ENCODE measurements at regions not wholly inside any gene's neighbourhood (a gene's known extent, or its start where the extent isn't known, plus 50 kb on each side); places are given as distances from the start of the nearest gene placed in this dataset.

- WGBS, 2 experiments: 91 to 95% methylated on average over 1 of the region's 1 CpG
- no peak overlapping the region for H3K4me3 ChIP-seq (ENCODE audit: insufficient read depth, low read depth, low read length)
Measured at GRCh38 chr2:173584000-173584399, 229.3 kb downstream of the CDCA7 start.

GRCh38 chr2:173584676-173585458 lies 230.2 kb downstream of the CDCA7 start:
- no peak overlapping the region for H3K4me3 ChIP-seq (ENCODE audit: insufficient read depth, low read depth, low read length)
- no peaks in the 10 kb centered on the region for H3K27me3 ChIP-seq (ENCODE audit: control insufficient read depth, insufficient read depth, low read length, poor library complexity, severe bottlenecking)
- 83 to 90% methylated on average over 4 of the region's 4 CpGs for WGBS, 2 experiments
- H3K27ac ChIP-seq (ENCODE audit: insufficient read depth, low read depth, low read length, poor library complexity, severe bottlenecking): no peak overlapping the region
- H3K36me3 ChIP-seq (ENCODE audit: control insufficient read depth, insufficient read depth, low read length): no peaks in the 10 kb centered on the region
- H3K4me1 ChIP-seq (ENCODE audit: control insufficient read depth, insufficient read depth, low read length): no peaks in the 10 kb centered on the region
- no peaks in the 10 kb centered on the region for H3K9me3 ChIP-seq (ENCODE audit: control insufficient read depth, low read length)

More at GRCh38 chr2:173584000-173584399, 229.3 kb downstream of the CDCA7 start:
- Histone ChIP-seq H3K36me3 (ENCODE audit: control insufficient read depth, insufficient read depth, low read length) (no peaks in the 10 kb centered on the region), H3K27ac (ENCODE audit: insufficient read depth, low read depth, low read length, poor library complexity, severe bottlenecking) (no peak overlapping the region), H3K27me3 (ENCODE audit: control insufficient read depth, insufficient read depth, low read length, poor library complexity, severe bottlenecking) (no peaks in the 10 kb centered on the region), H3K4me1 (ENCODE audit: control insufficient read depth, insufficient read depth, low read length) (no peaks in the 10 kb centered on the region), H3K9me3 (ENCODE audit: control insufficient read depth, low read length) (no peaks in the 10 kb centered on the region)

- Histone ChIP-seq H3K27ac (ENCODE audit: insufficient read depth, low read depth, low read length, poor library complexity, severe bottlenecking) (no peak overlapping the region), H3K4me3 (ENCODE audit: insufficient read depth, low read depth, low read length) (no peak overlapping the region), H3K27me3 (ENCODE audit: control insufficient read depth, insufficient read depth, low read length, poor library complexity, severe bottlenecking) (no peaks in the 10 kb centered on the region), H3K36me3 (ENCODE audit: control insufficient read depth, insufficient read depth, low read length) (peaks cover 6% of the 10 kb centered on the region), H3K4me1 (ENCODE audit: control insufficient read depth, insufficient read depth, low read length) (no peaks in the 10 kb centered on the region), H3K9me3 (ENCODE audit: control insufficient read depth, low read length) (no peaks in the 10 kb centered on the region)
- 85 to 87% methylated on average over 9 of the region's 9 CpGs for WGBS, 2 experiments
Measured at GRCh38 chr2:173588931-173589369, 234.3 kb downstream of the CDCA7 start.

GRCh38 chr2:173589604-173590275 lies 235.1 kb downstream of the CDCA7 start:
- peaks cover 6% of the 10 kb centered on the region for H3K36me3 ChIP-seq (ENCODE audit: control insufficient read depth, insufficient read depth, low read length)
- H3K27ac ChIP-seq (ENCODE audit: insufficient read depth, low read depth, low read length, poor library complexity, severe bottlenecking): no peak overlapping the region
- 96% methylated on average over 3 of the region's 3 CpGs for WGBS, 2 experiments
- H3K4me1 ChIP-seq (ENCODE audit: control insufficient read depth, insufficient read depth, low read length): no peaks in the 10 kb centered on the region
- no peaks in the 10 kb centered on the region for H3K9me3 ChIP-seq (ENCODE audit: control insufficient read depth, low read length)
- H3K4me3 ChIP-seq (ENCODE audit: insufficient read depth, low read depth, low read length): no peak overlapping the region
- H3K27me3 ChIP-seq (ENCODE audit: control insufficient read depth, insufficient read depth, low read length, poor library complexity, severe bottlenecking): no peaks in the 10 kb centered on the region

GRCh38 chr2:173590276-173590861 lies 235.7 kb downstream of the CDCA7 start:
- Histone ChIP-seq H3K36me3 (ENCODE audit: control insufficient read depth, insufficient read depth, low read length) (peaks cover 6% of the 10 kb centered on the region), H3K27ac (ENCODE audit: insufficient read depth, low read depth, low read length, poor library complexity, severe bottlenecking) (no peak overlapping the region), H3K4me1 (ENCODE audit: control insufficient read depth, insufficient read depth, low read length) (no peaks in the 10 kb centered on the region), H3K4me3 (ENCODE audit: insufficient read depth, low read depth, low read length) (no peak overlapping the region), H3K27me3 (ENCODE audit: control insufficient read depth, insufficient read depth, low read length, poor library complexity, severe bottlenecking) (no peaks in the 10 kb centered on the region), H3K9me3 (ENCODE audit: control insufficient read depth, low read length) (no peaks in the 10 kb centered on the region)
- WGBS, 2 experiments: 86 to 88% methylated on average over 6 of the region's 6 CpGs

- no peak overlapping the region for H3K27ac ChIP-seq (ENCODE audit: insufficient read depth, low read depth, low read length, poor library complexity, severe bottlenecking)
- H3K9me3 ChIP-seq (ENCODE audit: control insufficient read depth, low read length): no peaks in the 10 kb centered on the region
- no peak overlapping the region for H3K4me3 ChIP-seq (ENCODE audit: insufficient read depth, low read depth, low read length)
- H3K36me3 ChIP-seq (ENCODE audit: control insufficient read depth, insufficient read depth, low read length): peaks cover 6% of the 10 kb centered on the region
- H3K27me3 ChIP-seq (ENCODE audit: control insufficient read depth, insufficient read depth, low read length, poor library complexity, severe bottlenecking): no peaks in the 10 kb centered on the region
- H3K4me1 ChIP-seq (ENCODE audit: control insufficient read depth, insufficient read depth, low read length): no peaks in the 10 kb centered on the region
Measured at GRCh38 chr2:173593109-173593508, 238.4 kb downstream of the CDCA7 start.

- Histone ChIP-seq H3K9me3 (ENCODE audit: control insufficient read depth, low read length) (no peaks in the 10 kb centered on the region), H3K4me3 (ENCODE audit: insufficient read depth, low read depth, low read length) (no peak overlapping the region), H3K27me3 (ENCODE audit: control insufficient read depth, insufficient read depth, low read length, poor library complexity, severe bottlenecking) (no peaks in the 10 kb centered on the region), H3K36me3 (ENCODE audit: control insufficient read depth, insufficient read depth, low read length) (peaks cover 6% of the 10 kb centered on the region), H3K4me1 (ENCODE audit: control insufficient read depth, insufficient read depth, low read length) (no peaks in the 10 kb centered on the region), H3K27ac (ENCODE audit: insufficient read depth, low read depth, low read length, poor library complexity, severe bottlenecking) (no peak overlapping the region)
Measured at GRCh38 chr2:173596244-173596643, 241.6 kb downstream of the CDCA7 start.

GRCh38 chr2:173598525-173598924 lies 243.9 kb downstream of the CDCA7 start:
- no peak overlapping the region for H3K4me3 ChIP-seq (ENCODE audit: insufficient read depth, low read depth, low read length)
- no peaks in the 10 kb centered on the region for H3K36me3 ChIP-seq (ENCODE audit: control insufficient read depth, insufficient read depth, low read length)
- H3K4me1 ChIP-seq (ENCODE audit: control insufficient read depth, insufficient read depth, low read length): no peaks in the 10 kb centered on the region
- no peaks in the 10 kb centered on the region for H3K27me3 ChIP-seq (ENCODE audit: control insufficient read depth, insufficient read depth, low read length, poor library complexity, severe bottlenecking)
- H3K9me3 ChIP-seq (ENCODE audit: control insufficient read depth, low read length): no peaks in the 10 kb centered on the region
- H3K27ac ChIP-seq (ENCODE audit: insufficient read depth, low read depth, low read length, poor library complexity, severe bottlenecking): no peak overlapping the region

GRCh38 chr2:173599821-173600359 lies 245.2 kb downstream of the CDCA7 start:
- no peaks in the 10 kb centered on the region for H3K4me1 ChIP-seq (ENCODE audit: control insufficient read depth, insufficient read depth, low read length)
- no peak overlapping the region for H3K4me3 ChIP-seq (ENCODE audit: insufficient read depth, low read depth, low read length)
- no peaks in the 10 kb centered on the region for H3K9me3 ChIP-seq (ENCODE audit: control insufficient read depth, low read length)
- WGBS, 2 experiments: 91 to 94% methylated on average over 3 to 5 of the region's 5 CpGs
- no peaks in the 10 kb centered on the region for H3K36me3 ChIP-seq (ENCODE audit: control insufficient read depth, insufficient read depth, low read length)
- no peaks in the 10 kb centered on the region for H3K27me3 ChIP-seq (ENCODE audit: control insufficient read depth, insufficient read depth, low read length, poor library complexity, severe bottlenecking)
- no peak overlapping the region for H3K27ac ChIP-seq (ENCODE audit: insufficient read depth, low read depth, low read length, poor library complexity, severe bottlenecking)

- Histone ChIP-seq H3K4me3 (ENCODE audit: insufficient read depth, low read depth, low read length) (no peak overlapping the region), H3K4me1 (ENCODE audit: control insufficient read depth, insufficient read depth, low read length) (no peaks in the 10 kb centered on the region), H3K27ac (ENCODE audit: insufficient read depth, low read depth, low read length, poor library complexity, severe bottlenecking) (no peak overlapping the region), H3K9me3 (ENCODE audit: control insufficient read depth, low read length) (no peaks in the 10 kb centered on the region), H3K27me3 (ENCODE audit: control insufficient read depth, insufficient read depth, low read length, poor library complexity, severe bottlenecking) (no peaks in the 10 kb centered on the region), H3K36me3 (ENCODE audit: control insufficient read depth, insufficient read depth, low read length) (no peaks in the 10 kb centered on the region)
- WGBS, 2 experiments: 86 to 90% methylated on average over 5 to 6 of the region's 6 CpGs
Measured at GRCh38 chr2:173602153-173602795, 247.6 kb downstream of the CDCA7 start.
